Hepatocyte (in vitro differentiated cells): ENCODE measurements at regions not wholly inside any gene's neighbourhood (a gene's known extent, or its start where the extent isn't known, plus 50 kb on each side); places are given as distances from the start of the nearest gene placed in this dataset.

Source experiments
- DNase-seq: peaks from one replicate; pipeline ENCODE4 v3.0.0-alpha.2; 2016; ENCODE audit warnings: low spot score
- H2AFZ ChIP-seq: fragments of 200-600 bp; sonication (generic); 2 replicates; pipeline ENCODE4 v1.6.0; 2016; ENCODE audit warnings: antibody characterized with exemption, mild to moderate bottlenecking
- H3K27ac ChIP-seq: fragments of 200-600 bp; sonication (generic); 2 replicates; pipeline ENCODE4 v1.5.1; 2016; ENCODE audit warnings: mild to moderate bottlenecking
- H3K27me3 ChIP-seq: fragments of 200-600 bp; sonication (generic); 2 replicates; pipeline ENCODE4 v1.6.1; 2016
- H3K36me3 ChIP-seq: fragments of 200-600 bp; sonication (generic); replicated peaks from 2 replicates; pipeline ENCODE4 v1.5.1; 2016; ENCODE audit warnings: low read depth; ENCODE audit not compliant: insufficient read depth
- H3K4me1 ChIP-seq: fragments of 200-600 bp; sonication (generic); 2 replicates; pipeline ENCODE4 v1.5.1; 2016; ENCODE audit warnings: mild to moderate bottlenecking, moderate library complexity; ENCODE audit not compliant: insufficient read depth
- H3K4me2 ChIP-seq: fragments of 200-600 bp; sonication (generic); 2 replicates; pipeline ENCODE4 v1.6.0; 2016
- H3K4me3 ChIP-seq: fragments of 200-600 bp; sonication (generic); 2 replicates; pipeline ENCODE4 v1.5.1; 2016; ENCODE audit warnings: mild to moderate bottlenecking
- H3K79me2 ChIP-seq: fragments of 200-600 bp; sonication (generic); 2 replicates; pipeline ENCODE4 v1.6.0; 2017; ENCODE audit warnings: mild to moderate bottlenecking
- H3K9me2 ChIP-seq: fragments of 200-600 bp; sonication (generic); replicated peaks from 2 replicates; pipeline ENCODE4 v1.6.0; 2017; ENCODE audit warnings: mild to moderate bottlenecking; ENCODE audit not compliant: insufficient read depth
- H3K9me3 ChIP-seq: fragments of 200-600 bp; sonication (generic); 2 replicates; pipeline ENCODE4 v1.5.1; 2016; ENCODE audit warnings: low read depth, mild to moderate bottlenecking
- H4K20me1 ChIP-seq: fragments of 200-600 bp; sonication (generic); 2 replicates; pipeline ENCODE4 v1.6.0; 2016; ENCODE audit warnings: mild to moderate bottlenecking; ENCODE audit not compliant: insufficient read depth, poor library complexity, severe bottlenecking
- CTCF ChIP-seq: fragments of 200-600 bp; sonication (generic); IDR thresholded peaks from 2 replicates; pipeline ENCODE4 v1.5.1; 2016; ENCODE audit warnings: antibody characterized with exemption, mild to moderate bottlenecking; ENCODE audit not compliant: poor library complexity
- EZH2 ChIP-seq: fragments of 200-600 bp; sonication (generic); IDR thresholded peaks from 2 replicates; pipeline ENCODE4 v1.6.1; 2016; ENCODE audit warnings: antibody characterized with exemption, mild to moderate bottlenecking, borderline replicate concordance
- EZH2phosphoT487 ChIP-seq: fragments of 200-600 bp; sonication (generic); IDR thresholded peaks from one replicate; pipeline ENCODE4 v1.6.1; 2018; ENCODE audit warnings: antibody characterized with exemption, mild to moderate bottlenecking, low read depth, moderate library complexity; ENCODE audit not compliant: unreplicated experiment, severe bottlenecking
- WGBS: methylation state at CpG from one replicate; pipeline ENCODE4 v1.1.6; 2016; ENCODE audit warnings: low lambda C conversion rate; ENCODE audit errors: missing lambda C conversion rate; 5-methylcytosine and 5-hydroxymethylcytosine counted together

- no peak for DNase-seq
- H3K27ac ChIP-seq, result no peak overlapping the region
- no peak overlapping the region for H2AFZ ChIP-seq
- TF ChIP-seq EZH2, result no peak
- TF ChIP-seq CTCF, result no peak
- TF ChIP-seq EZH2phosphoT487, result no peak
- 79% methylated on average over 3 of the region's 3 CpGs for WGBS
- no peak overlapping the region for H3K4me3 ChIP-seq
- H3K9me2 ChIP-seq, result no peaks in the 10 kb centered on the region
- no peak overlapping the region for H3K4me2 ChIP-seq
- H3K4me1 ChIP-seq, result no peaks in the 10 kb centered on the region
- H3K36me3 ChIP-seq, result no peaks in the 10 kb centered on the region
- H4K20me1 ChIP-seq, result no peaks in the 10 kb centered on the region
- H3K27me3 ChIP-seq, result no peaks in the 10 kb centered on the region
- no peaks in the 10 kb centered on the region for H3K79me2 ChIP-seq
- H3K9me3 ChIP-seq, result no peaks in the 10 kb centered on the region
Observed at GRCh38 chr18:43950062-43950461, 672.8 kb upstream of the SYT4 start.

GRCh38 chr18:43952398-43952797 is 675.1 kb upstream of the SYT4 start:
- WGBS, result 86% methylated on average over 3 of the region's 3 CpGs
- Histone ChIP-seq H3K36me3 (no peaks in the 10 kb centered on the region), H3K9me3 (no peaks in the 10 kb centered on the region), H2AFZ (no peak overlapping the region), H3K79me2 (no peaks in the 10 kb centered on the region), H3K27ac (no peak overlapping the region), H3K4me3 (no peak overlapping the region), H3K4me2 (no peak overlapping the region), H4K20me1 (no peaks in the 10 kb centered on the region), H3K27me3 (no peaks in the 10 kb centered on the region), H3K4me1 (no peaks in the 10 kb centered on the region), H3K9me2 (no peaks in the 10 kb centered on the region)
- TF ChIP-seq CTCF, result no peak
- no peak for TF ChIP-seq EZH2phosphoT487
- TF ChIP-seq EZH2, result no peak
- DNase-seq, result no peak

GRCh38 chr18:43961722-43962121 is 684.4 kb upstream of the SYT4 start:
- no peak overlapping the region for H2AFZ ChIP-seq
- H3K4me1 ChIP-seq, result no peaks in the 10 kb centered on the region
- WGBS, result 75% methylated on average over 3 of the region's 3 CpGs
- H3K9me2 ChIP-seq, result no peaks in the 10 kb centered on the region
- peak; percentile 8 for DNase-seq
- peak overlapping the region; percentile 30 for H3K27ac ChIP-seq
- H3K9me3 ChIP-seq, result no peaks in the 10 kb centered on the region
- H3K27me3 ChIP-seq, result no peaks in the 10 kb centered on the region
- no peak overlapping the region for H3K4me3 ChIP-seq
- no peak for TF ChIP-seq EZH2
- no peaks in the 10 kb centered on the region for H3K79me2 ChIP-seq
- no peaks in the 10 kb centered on the region for H4K20me1 ChIP-seq
- peak overlapping the region; percentile 10 for H3K4me2 ChIP-seq
- no peaks in the 10 kb centered on the region for H3K36me3 ChIP-seq

- TF ChIP-seq CTCF, result no peak
- H3K27me3 ChIP-seq, result no peaks in the 10 kb centered on the region
Observed at GRCh38 chr18:43964666-43965065, 687.4 kb upstream of the SYT4 start.

More at GRCh38 chr18:43964666-43965065, 687.4 kb upstream of the SYT4 start:
- DNase-seq, result no peak
- 100% methylated on average over 1 of the region's 1 CpG for WGBS
- no peak overlapping the region for H3K4me3 ChIP-seq
- no peaks in the 10 kb centered on the region for H3K79me2 ChIP-seq
- no peaks in the 10 kb centered on the region for H3K36me3 ChIP-seq
- no peaks in the 10 kb centered on the region for H3K9me2 ChIP-seq
- H3K9me3 ChIP-seq, result no peaks in the 10 kb centered on the region
- no peak overlapping the region for H3K27ac ChIP-seq
- H2AFZ ChIP-seq, result no peak overlapping the region
- no peaks in the 10 kb centered on the region for H3K4me1 ChIP-seq
- no peak overlapping the region for H3K4me2 ChIP-seq
- H4K20me1 ChIP-seq, result no peaks in the 10 kb centered on the region
